Liver (tissue), 8 donors: ENCODE measurements at regions not wholly inside any gene's neighbourhood (a gene's known extent, or its start where the extent isn't known, plus 50 kb on each side); places are given as distances from the start of the nearest gene placed in this dataset.
"Not testable (repeated sequence)": the region's sequence is repeated elsewhere in the genome, so short reads cannot be mapped to it uniquely, and the experiment has no call there.

ENCODE experiments used
- DNase-seq: peaks from one replicate; pipeline ENCODE4 v3.0.0-alpha.2; 2017; ENCODE audit warnings: low spot score
- H3K27ac ChIP-seq, 2 donors: one replicate each; pipeline ENCODE4 v1.7.0; 2013; ENCODE audit warnings: inconsistent platforms in 2 of 2, low read length in 2 of 2, control low read depth in 1 of 2, low read depth in 1 of 2, mild to moderate bottlenecking in 1 of 2
- H3K27me3 ChIP-seq, 4 donors: one replicate each; pipeline versions ENCODE4 v1.6.1 to v1.7.0; 2013; ENCODE audit warnings: low read length in 3 of 4, inconsistent platforms in 1 of 4, mild to moderate bottlenecking in 1 of 4, moderate library complexity in 1 of 4; ENCODE audit not compliant: control insufficient read depth in 4 of 4, insufficient read depth in 4 of 4
- H3K36me3 ChIP-seq, 4 donors: one replicate each; pipeline versions ENCODE4 v1.6.1 to v1.7.0; 2013; ENCODE audit warnings: low read length in 3 of 4, mild to moderate bottlenecking in 3 of 4, low read depth in 1 of 4, moderate library complexity in 1 of 4; ENCODE audit not compliant: control insufficient read depth in 4 of 4, insufficient read depth in 3 of 4
- H3K4me1 ChIP-seq, 4 donors: one replicate each; pipeline versions ENCODE4 v1.6.1 to v1.7.0; 2013; ENCODE audit warnings: low read length in 3 of 4, mild to moderate bottlenecking in 3 of 4, moderate library complexity in 1 of 4; ENCODE audit not compliant: control insufficient read depth in 4 of 4, insufficient read depth in 4 of 4
- H3K4me3 ChIP-seq, 3 donors: one replicate each; pipeline versions ENCODE4 v1.6.1 to v1.7.0; 2013; ENCODE audit warnings: low read length in 3 of 3, control low read depth in 1 of 3, low read depth in 1 of 3, mild to moderate bottlenecking in 1 of 3
- H3K9ac ChIP-seq, 2 donors: one replicate each; pipeline ENCODE4 v1.7.0; 2013; ENCODE audit warnings: low read length in 2 of 2, mild to moderate bottlenecking in 2 of 2, moderate library complexity in 2 of 2, control low read depth in 1 of 2, low read depth in 1 of 2
- H3K9me3 ChIP-seq, 4 donors: one replicate each; pipeline versions ENCODE4 v1.6.1 to v1.7.0; 2013; ENCODE audit warnings: low read length in 3 of 4; ENCODE audit not compliant: control insufficient read depth in 4 of 4
- EGR1 ChIP-seq, 2 donors: IDR thresholded peaks; 2 replicates each; pipeline ENCODE4 v1.6.1; 2016 to 2018; ENCODE audit warnings: antibody characterized with exemption in 2 of 2, low read depth in 2 of 2
- FOXA1 ChIP-seq: IDR thresholded peaks from 2 replicates; pipeline ENCODE4 v1.6.1; 2016; ENCODE audit warnings: antibody characterized with exemption
- FOXA2 ChIP-seq: IDR thresholded peaks from 2 replicates; pipeline ENCODE4 v1.6.1; 2016; ENCODE audit warnings: antibody characterized with exemption
- JUND ChIP-seq, 2 donors: IDR thresholded peaks; 2 replicates each; pipeline ENCODE4 v1.6.1; 2016; ENCODE audit warnings: antibody characterized with exemption in 2 of 2
- SP1 ChIP-seq: IDR thresholded peaks from 2 replicates; pipeline ENCODE4 v1.6.1; 2018; ENCODE audit warnings: antibody characterized with exemption, mild to moderate bottlenecking
- WGBS: extraction: QIAGEN DNeasy Blood & Tissue Kit; methylation state at CpG from one replicate; pipeline ENCODE4 v1.1.7; 2013; 5-methylcytosine and 5-hydroxymethylcytosine counted together
- TF ChIP-seq, protein P1 (sequence below): IDR thresholded peaks from 2 replicates; pipeline ENCODE4 v1.6.1; 2016; ENCODE audit warnings: antibody characterized with exemption
- TF ChIP-seq, protein P2 (sequence below): IDR thresholded peaks from 2 replicates; pipeline ENCODE4 v1.6.1; 2016; ENCODE audit warnings: antibody characterized with exemption, mild to moderate bottlenecking
- TF ChIP-seq, protein P3 (sequence below): fragments of 150-350 bp; IDR thresholded peaks from 2 replicates; pipeline ENCODE4 v1.5.1; 2017; ENCODE audit warnings: improper control_type of control experiment, low read depth, low read length; ENCODE audit not compliant: missing input control
- TF ChIP-seq, protein P4 (sequence below): IDR thresholded peaks from 2 replicates; pipeline ENCODE4 v1.6.1; 2016; ENCODE audit warnings: antibody characterized with exemption
- donor health status: healthy.
- donor health status: healthy.
- donor health status: healthy.
- donor health status: healthy.
- donor health status: healthy.

DNA sequence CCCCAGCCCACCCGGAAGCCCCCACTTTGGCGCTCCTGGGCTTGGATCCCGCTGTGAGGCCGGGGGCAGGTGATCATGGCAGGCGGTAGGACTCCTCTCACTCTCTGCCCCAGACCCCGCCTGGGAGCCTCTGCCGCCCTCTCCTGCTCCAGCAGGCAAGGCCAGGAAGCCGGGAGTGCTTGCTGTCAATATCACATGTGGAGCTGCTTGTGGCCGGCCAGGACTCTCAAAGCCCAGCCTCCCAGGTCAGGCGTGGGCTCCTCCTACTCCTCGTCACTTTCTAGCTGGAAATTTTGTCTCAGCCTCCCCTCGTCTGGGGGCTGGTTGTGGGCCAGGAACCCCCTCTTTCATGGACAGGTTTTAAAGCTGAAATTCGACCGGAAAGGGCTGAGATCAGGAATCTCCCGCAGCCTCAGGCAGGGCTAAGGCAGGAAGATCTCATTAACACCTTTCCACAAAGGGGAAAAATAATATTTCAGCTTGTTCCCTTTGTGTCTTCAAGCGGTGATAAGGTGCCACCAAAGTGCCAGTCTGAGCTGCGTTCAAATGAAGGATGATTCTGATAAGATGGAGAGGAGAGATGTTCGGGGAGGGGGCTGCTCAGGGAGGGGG is 273.6 kb upstream of the PODXL start (continued):
- no peak for TF ChIP-seq FOXA1
- no peak for TF ChIP-seq JUND (IDR thresholded peaks at IDR 0.05)

DNA sequence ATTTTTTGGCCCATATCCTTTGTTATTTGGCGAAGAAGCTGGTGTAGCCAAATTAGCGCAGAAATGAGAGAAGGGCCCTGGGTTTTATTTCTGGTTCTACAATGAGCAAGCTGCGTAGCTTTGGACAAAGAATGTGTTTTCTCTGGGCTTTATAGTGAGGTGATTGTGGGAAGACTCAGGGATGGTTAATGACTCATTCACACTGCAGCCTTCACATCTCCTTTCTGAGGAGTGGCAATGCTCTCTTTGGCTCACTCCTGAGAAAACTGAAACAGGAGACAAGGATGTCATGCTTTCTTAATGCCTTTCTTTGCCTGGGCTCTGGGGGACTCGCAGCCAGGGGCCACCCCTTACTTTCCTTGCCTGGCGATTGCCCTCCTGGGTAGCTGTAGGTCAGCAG is 271.0 kb upstream of the PODXL start:
- H3K36me3 ChIP-seq, result no peaks in the 10 kb centered on the region
- H3K4me3 ChIP-seq, result no peak overlapping the region
- no peak for DNase-seq
- H3K4me1 ChIP-seq, result no peaks in the 10 kb centered on the region
- 81% methylated on average over 5 of the region's 5 CpGs for WGBS
- H3K27ac ChIP-seq, result no peak overlapping the region
- no peak overlapping the region for H3K9ac ChIP-seq
- peaks cover 0 to 8% (median 2%) of the 10 kb centered on the region in 4 donors for H3K27me3 ChIP-seq
- peaks cover 0 to 4% (median 0%) of the 10 kb centered on the region in 4 donors for H3K9me3 ChIP-seq
- TF ChIP-seq, protein P1, sequence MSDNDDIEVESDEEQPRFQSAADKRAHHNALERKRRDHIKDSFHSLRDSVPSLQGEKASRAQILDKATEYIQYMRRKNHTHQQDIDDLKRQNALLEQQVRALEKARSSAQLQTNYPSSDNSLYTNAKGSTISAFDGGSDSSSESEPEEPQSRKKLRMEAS, result no peak
- TF ChIP-seq EGR1 (IDR thresholded peaks at IDR 0.05; ENCODE audit: low read depth in 2 of 2), result no peak
- TF ChIP-seq SP1, result no peak

DNA sequence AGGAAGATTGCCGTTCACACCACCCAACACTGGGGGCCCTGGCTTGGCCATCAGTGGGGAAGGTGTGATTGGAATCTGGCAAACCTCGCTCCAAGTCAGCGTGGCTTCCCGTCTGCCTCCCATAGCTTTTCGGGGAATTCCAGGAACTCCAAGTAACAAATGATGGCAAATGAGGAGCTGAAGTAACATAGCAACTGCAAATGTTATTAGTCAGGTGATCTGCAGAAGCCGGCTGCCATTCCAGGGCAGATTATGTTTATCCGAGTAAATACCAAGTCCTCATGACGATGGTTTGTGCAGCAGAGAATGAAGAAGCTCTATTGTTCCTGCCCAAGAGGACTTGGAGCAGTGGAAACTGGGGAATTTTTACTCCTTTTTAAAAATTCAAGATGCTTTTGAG is 270.5 kb upstream of the PODXL start:
- Histone ChIP-seq H3K9me3 (peaks cover 0 to 4% (median 0%) of the 10 kb centered on the region in 4 donors), H3K4me1 (no peaks in the 10 kb centered on the region), H3K4me3 (no peak overlapping the region), H3K36me3 (no peaks in the 10 kb centered on the region), H3K9ac (no peak overlapping the region), H3K27ac (no peak overlapping the region), H3K27me3 (peaks cover 0 to 8% (median 2%) of the 10 kb centered on the region in 4 donors)
- TF ChIP-seq, protein P2, sequence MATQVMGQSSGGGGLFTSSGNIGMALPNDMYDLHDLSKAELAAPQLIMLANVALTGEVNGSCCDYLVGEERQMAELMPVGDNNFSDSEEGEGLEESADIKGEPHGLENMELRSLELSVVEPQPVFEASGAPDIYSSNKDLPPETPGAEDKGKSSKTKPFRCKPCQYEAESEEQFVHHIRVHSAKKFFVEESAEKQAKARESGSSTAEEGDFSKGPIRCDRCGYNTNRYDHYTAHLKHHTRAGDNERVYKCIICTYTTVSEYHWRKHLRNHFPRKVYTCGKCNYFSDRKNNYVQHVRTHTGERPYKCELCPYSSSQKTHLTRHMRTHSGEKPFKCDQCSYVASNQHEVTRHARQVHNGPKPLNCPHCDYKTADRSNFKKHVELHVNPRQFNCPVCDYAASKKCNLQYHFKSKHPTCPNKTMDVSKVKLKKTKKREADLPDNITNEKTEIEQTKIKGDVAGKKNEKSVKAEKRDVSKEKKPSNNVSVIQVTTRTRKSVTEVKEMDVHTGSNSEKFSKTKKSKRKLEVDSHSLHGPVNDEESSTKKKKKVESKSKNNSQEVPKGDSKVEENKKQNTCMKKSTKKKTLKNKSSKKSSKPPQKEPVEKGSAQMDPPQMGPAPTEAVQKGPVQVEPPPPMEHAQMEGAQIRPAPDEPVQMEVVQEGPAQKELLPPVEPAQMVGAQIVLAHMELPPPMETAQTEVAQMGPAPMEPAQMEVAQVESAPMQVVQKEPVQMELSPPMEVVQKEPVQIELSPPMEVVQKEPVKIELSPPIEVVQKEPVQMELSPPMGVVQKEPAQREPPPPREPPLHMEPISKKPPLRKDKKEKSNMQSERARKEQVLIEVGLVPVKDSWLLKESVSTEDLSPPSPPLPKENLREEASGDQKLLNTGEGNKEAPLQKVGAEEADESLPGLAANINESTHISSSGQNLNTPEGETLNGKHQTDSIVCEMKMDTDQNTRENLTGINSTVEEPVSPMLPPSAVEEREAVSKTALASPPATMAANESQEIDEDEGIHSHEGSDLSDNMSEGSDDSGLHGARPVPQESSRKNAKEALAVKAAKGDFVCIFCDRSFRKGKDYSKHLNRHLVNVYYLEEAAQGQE, result no peak
- TF ChIP-seq, protein P1, result no peak
- TF ChIP-seq SP1 (no peak), FOXA2 (no peak), JUND (IDR thresholded peaks at IDR 0.05) (no peak)
- TF ChIP-seq, protein P3, sequence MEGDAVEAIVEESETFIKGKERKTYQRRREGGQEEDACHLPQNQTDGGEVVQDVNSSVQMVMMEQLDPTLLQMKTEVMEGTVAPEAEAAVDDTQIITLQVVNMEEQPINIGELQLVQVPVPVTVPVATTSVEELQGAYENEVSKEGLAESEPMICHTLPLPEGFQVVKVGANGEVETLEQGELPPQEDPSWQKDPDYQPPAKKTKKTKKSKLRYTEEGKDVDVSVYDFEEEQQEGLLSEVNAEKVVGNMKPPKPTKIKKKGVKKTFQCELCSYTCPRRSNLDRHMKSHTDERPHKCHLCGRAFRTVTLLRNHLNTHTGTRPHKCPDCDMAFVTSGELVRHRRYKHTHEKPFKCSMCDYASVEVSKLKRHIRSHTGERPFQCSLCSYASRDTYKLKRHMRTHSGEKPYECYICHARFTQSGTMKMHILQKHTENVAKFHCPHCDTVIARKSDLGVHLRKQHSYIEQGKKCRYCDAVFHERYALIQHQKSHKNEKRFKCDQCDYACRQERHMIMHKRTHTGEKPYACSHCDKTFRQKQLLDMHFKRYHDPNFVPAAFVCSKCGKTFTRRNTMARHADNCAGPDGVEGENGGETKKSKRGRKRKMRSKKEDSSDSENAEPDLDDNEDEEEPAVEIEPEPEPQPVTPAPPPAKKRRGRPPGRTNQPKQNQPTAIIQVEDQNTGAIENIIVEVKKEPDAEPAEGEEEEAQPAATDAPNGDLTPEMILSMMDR, result no peak
- TF ChIP-seq, protein P4, sequence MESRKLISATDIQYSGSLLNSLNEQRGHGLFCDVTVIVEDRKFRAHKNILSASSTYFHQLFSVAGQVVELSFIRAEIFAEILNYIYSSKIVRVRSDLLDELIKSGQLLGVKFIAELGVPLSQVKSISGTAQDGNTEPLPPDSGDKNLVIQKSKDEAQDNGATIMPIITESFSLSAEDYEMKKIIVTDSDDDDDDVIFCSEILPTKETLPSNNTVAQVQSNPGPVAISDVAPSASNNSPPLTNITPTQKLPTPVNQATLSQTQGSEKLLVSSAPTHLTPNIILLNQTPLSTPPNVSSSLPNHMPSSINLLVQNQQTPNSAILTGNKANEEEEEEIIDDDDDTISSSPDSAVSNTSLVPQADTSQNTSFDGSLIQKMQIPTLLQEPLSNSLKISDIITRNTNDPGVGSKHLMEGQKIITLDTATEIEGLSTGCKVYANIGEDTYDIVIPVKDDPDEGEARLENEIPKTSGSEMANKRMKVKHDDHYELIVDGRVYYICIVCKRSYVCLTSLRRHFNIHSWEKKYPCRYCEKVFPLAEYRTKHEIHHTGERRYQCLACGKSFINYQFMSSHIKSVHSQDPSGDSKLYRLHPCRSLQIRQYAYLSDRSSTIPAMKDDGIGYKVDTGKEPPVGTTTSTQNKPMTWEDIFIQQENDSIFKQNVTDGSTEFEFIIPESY, result no peak
- DNase-seq, result no peak
- WGBS, result 62% methylated on average over 8 of the region's 8 CpGs

DNA sequence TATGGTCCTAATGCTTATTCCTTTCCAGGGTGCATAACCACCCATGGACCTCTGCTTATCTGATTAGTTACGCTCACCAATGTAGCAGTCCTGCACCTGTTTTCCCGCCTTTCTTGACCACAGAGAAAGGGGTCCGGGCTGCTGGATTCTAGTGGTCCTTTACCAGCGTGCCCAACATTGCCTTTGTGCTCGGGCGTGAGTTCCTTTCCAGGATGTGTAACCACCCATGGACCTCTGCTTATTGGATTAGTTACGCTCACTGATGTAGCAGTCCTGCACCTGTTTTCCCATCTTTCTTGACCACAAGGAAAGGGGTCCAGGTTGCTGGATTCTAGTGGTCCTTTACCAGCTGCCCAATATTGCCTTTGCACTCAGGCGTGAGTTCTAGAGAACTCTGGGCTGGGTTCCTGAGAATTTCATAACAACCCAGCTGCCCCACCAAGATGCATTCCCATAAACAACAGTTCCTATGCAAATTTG is 267.6 kb upstream of the PODXL start:
- H3K4me3 ChIP-seq, DNase-seq, H3K27ac ChIP-seq, H3K36me3 ChIP-seq, H3K4me1 ChIP-seq, H3K9ac ChIP-seq, H3K27me3 ChIP-seq, H3K9me3 ChIP-seq: not testable (repeated sequence)
- WGBS, result 89% methylated on average over 8 of the region's 8 CpGs
